HG03571 (cell line): ENCODE measurements at regions not wholly inside any gene's neighbourhood (a gene's known extent, or its start where the extent isn't known, plus 50 kb on each side); places are given as distances from the start of the nearest gene placed in this dataset.

Experiments used
- ATAC-seq: cut with Tn5 transposase; IDR thresholded peaks from one replicate; pipeline ENCODE4 v1.9.1; 2021; ENCODE audit not compliant: unreplicated experiment

GRCh38 chr13:72384186-72384823 is 343.1 kb downstream of the MZT1 start:
- no peak for ATAC-seq

GRCh38 chr13:72383646-72384045 is 343.8 kb downstream of the MZT1 start:
- ATAC-seq = no peak

- ATAC-seq = no peak
Observed at GRCh38 chr13:72379581-72379980, 347.8 kb downstream of the MZT1 start.

- no peak for ATAC-seq
Observed at GRCh38 chr13:72368031-72368430, 359.4 kb downstream of the MZT1 start.

- no peak for ATAC-seq
Observed at GRCh38 chr13:72346716-72347115, 380.7 kb downstream of the MZT1 start.

- ATAC-seq = no peak
Observed at GRCh38 chr13:72342364-72342763, 385.1 kb downstream of the MZT1 start.

- ATAC-seq = no peak
Observed at GRCh38 chr13:72341904-72342303, 385.5 kb downstream of the MZT1 start.

GRCh38 chr13:72317346-72318109 is 409.9 kb downstream of the MZT1 start:
- ATAC-seq = no peak

- ATAC-seq = no peak
Observed at GRCh38 chr13:72316716-72317115, 410.7 kb downstream of the MZT1 start.

- no peak for ATAC-seq
Observed at GRCh38 chr13:72315312-72315711, 412.1 kb downstream of the MZT1 start.

GRCh38 chr13:72314210-72314609 is 413.2 kb downstream of the MZT1 start:
- ATAC-seq = no peak

GRCh38 chr13:72313546-72313945 is 413.9 kb downstream of the MZT1 start:
- ATAC-seq = no peak

- ATAC-seq = no peak
Observed at GRCh38 chr13:72303941-72304746, 423.3 kb downstream of the MZT1 start.

GRCh38 chr13:72296246-72296645 is 429.2 kb upstream of the DACH1 start:
- ATAC-seq = no peak

- ATAC-seq = no peak
Observed at GRCh38 chr13:72295153-72295552, 428.1 kb upstream of the DACH1 start.

GRCh38 chr13:72293206-72293605 is 426.2 kb upstream of the DACH1 start:
- no peak for ATAC-seq

GRCh38 chr13:72290962-72291681 is 424.1 kb upstream of the DACH1 start:
- no peak for ATAC-seq

GRCh38 chr13:72286421-72286820 is 419.4 kb upstream of the DACH1 start:
- ATAC-seq = no peak

GRCh38 chr13:72284791-72285190 is 417.8 kb upstream of the DACH1 start:
- ATAC-seq = no peak

- no peak for ATAC-seq
Observed at GRCh38 chr13:72261732-72262131, 394.7 kb upstream of the DACH1 start.

- ATAC-seq = no peak
Observed at GRCh38 chr13:72259528-72259927, 392.5 kb upstream of the DACH1 start.
